Neural progenitor cell (in vitro differentiated cells): ENCODE measurements at regions not wholly inside any gene's neighbourhood (a gene's known extent, or its start where the extent isn't known, plus 50 kb on each side); places are given as distances from the start of the nearest gene placed in this dataset.

ENCODE experiments used
- DNase-seq: peaks from one replicate; pipeline ENCODE4 v3.0.0-alpha.2; 2016; ENCODE audit warnings: low spot score
- H2AFZ ChIP-seq: fragments of 200-600 bp; sonication (generic); replicated peaks from 2 replicates; pipeline ENCODE4 v1.6.1; 2016; ENCODE audit warnings: antibody characterized with exemption
- H3F3A ChIP-seq: fragments of 200-600 bp; sonication (generic); 2 replicates; pipeline ENCODE4 v1.6.1; 2016; ENCODE audit warnings: antibody characterized with exemption, low read depth
- H3K27ac ChIP-seq: fragments of 200-600 bp; sonication (generic); 2 replicates; pipeline ENCODE4 v1.5.1; 2016; ENCODE audit warnings: mild to moderate bottlenecking
- H3K27me3 ChIP-seq: fragments of 200-600 bp; sonication (generic); 2 replicates; pipeline ENCODE4 v1.6.1; 2016; ENCODE audit warnings: mild to moderate bottlenecking, moderate library complexity
- H3K36me3 ChIP-seq: fragments of 200-600 bp; sonication (generic); 2 replicates; pipeline ENCODE4 v1.5.1; 2016
- H3K4me1 ChIP-seq: fragments of 200-600 bp; sonication (generic); 2 replicates; pipeline ENCODE4 v1.6.1; 2016; ENCODE audit warnings: mixed run types
- H3K4me2 ChIP-seq: fragments of 200-600 bp; sonication (generic); 2 replicates; pipeline ENCODE4 v1.6.1; 2016
- H3K4me3 ChIP-seq: fragments of 200-600 bp; sonication (generic); 2 replicates; pipeline ENCODE4 v1.5.1; 2016
- H3K79me2 ChIP-seq: fragments of 200-600 bp; sonication (generic); 2 replicates; pipeline ENCODE4 v1.6.1; 2016; ENCODE audit warnings: low read depth
- H3K9ac ChIP-seq: fragments of 200-600 bp; sonication (generic); 2 replicates; pipeline ENCODE4 v1.6.1; 2016
- H3K9me3 ChIP-seq: fragments of 200-600 bp; sonication (generic); 2 replicates; pipeline ENCODE4 v1.5.1; 2016; ENCODE audit warnings: low read depth
- H4K20me1 ChIP-seq: fragments of 200-600 bp; sonication (generic); 2 replicates; pipeline ENCODE4 v1.6.1; 2016; ENCODE audit warnings: low read depth
- H3K27ac Mint-ChIP-seq: 3 replicates; pipeline ENCODE4 v1.8.0; 2021; ENCODE audit warnings: mixed read lengths
- H3K27me3 Mint-ChIP-seq: 2 replicates; pipeline ENCODE4 v1.8.0; 2022; ENCODE audit warnings: low read depth, mild to moderate bottlenecking, inconsistent platforms, moderate library complexity, mixed read lengths; ENCODE audit not compliant: insufficient read depth
- H3K36me3 Mint-ChIP-seq: 3 replicates; pipeline ENCODE4 v1.8.0; 2021; ENCODE audit warnings: mixed read lengths
- H3K4me1 Mint-ChIP-seq: 3 replicates; pipeline ENCODE4 v1.8.0; 2021; ENCODE audit warnings: mixed read lengths
- H3K4me3 Mint-ChIP-seq: 3 replicates; pipeline ENCODE4 v1.8.0; 2021; ENCODE audit warnings: mild to moderate bottlenecking, moderate library complexity, mixed read lengths
- H3K9me3 Mint-ChIP-seq: 3 replicates; pipeline ENCODE4 v1.8.0; 2020; ENCODE audit warnings: mixed read lengths
- EZH2 ChIP-seq: fragments of 200-600 bp; sonication (generic); IDR thresholded peaks from 2 replicates; pipeline ENCODE4 v1.6.1; 2017; ENCODE audit warnings: antibody characterized with exemption, mild to moderate bottlenecking, moderate library complexity
- EZH2phosphoT487 ChIP-seq: fragments of 200-600 bp; sonication (generic); IDR thresholded peaks from 2 replicates; pipeline ENCODE4 v1.6.1; 2017; ENCODE audit warnings: antibody characterized with exemption
- TF ChIP-seq, protein P1 (sequence below): fragments of 200-600 bp; sonication (generic); IDR thresholded peaks from 2 replicates; pipeline ENCODE4 v1.5.1; 2017; ENCODE audit warnings: antibody characterized with exemption, mild to moderate bottlenecking

DNA sequence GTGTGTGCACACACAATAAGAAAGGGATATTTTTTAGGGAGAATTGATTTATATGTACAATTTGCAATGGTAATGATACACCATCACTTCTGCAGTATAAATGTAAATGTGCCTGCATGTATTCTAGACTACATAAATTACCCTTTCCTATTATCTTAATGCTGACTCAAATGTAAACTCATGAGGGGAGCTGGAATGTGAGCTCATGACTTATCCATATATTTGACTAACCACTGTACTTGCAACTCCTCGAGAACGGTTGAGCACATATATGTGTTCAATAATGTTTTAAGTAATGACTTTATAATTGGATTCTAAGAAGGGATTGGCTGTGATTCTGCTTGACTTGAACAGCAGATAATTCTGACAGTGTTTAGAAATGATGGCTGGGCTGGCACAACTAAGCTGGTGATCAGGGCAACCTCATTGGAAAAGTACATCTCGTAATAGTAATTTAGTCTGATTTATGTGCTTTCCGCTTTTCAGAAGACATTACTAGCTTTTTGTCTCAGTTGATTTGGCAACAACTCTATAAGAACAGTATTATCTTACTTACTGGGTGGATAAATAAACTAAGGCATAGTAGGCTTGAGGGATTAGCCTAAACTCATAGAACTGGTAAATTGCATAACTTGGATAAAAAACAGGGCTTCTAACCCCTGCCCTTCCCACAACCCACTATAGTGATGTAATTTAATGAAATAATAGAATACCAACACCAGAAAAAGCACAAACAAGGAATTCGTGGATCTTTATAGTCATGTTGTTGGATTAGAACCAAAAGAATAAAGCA lies 130.2 kb upstream of the SPEF2 start:
- H3K36me3 Mint-ChIP-seq = no peaks in the 10 kb centered on the region
- H3K9me3 Mint-ChIP-seq = no peaks in the 10 kb centered on the region
- no peak overlapping the region for H3K27ac Mint-ChIP-seq
- no peak for DNase-seq
- Histone ChIP-seq H3K79me2 (no peaks in the 10 kb centered on the region), H3K9ac (no peak overlapping the region), H4K20me1 (no peaks in the 10 kb centered on the region), H3K4me2 (no peak overlapping the region), H3F3A (no peaks in the 10 kb centered on the region), H3K36me3 (no peaks in the 10 kb centered on the region), H2AFZ (no peak overlapping the region), H3K4me1 (no peaks in the 10 kb centered on the region), H3K27me3 (no peaks in the 10 kb centered on the region), H3K9me3 (no peaks in the 10 kb centered on the region), H3K4me3 (no peak overlapping the region), H3K27ac (no peak overlapping the region)
- TF ChIP-seq, protein P1, sequence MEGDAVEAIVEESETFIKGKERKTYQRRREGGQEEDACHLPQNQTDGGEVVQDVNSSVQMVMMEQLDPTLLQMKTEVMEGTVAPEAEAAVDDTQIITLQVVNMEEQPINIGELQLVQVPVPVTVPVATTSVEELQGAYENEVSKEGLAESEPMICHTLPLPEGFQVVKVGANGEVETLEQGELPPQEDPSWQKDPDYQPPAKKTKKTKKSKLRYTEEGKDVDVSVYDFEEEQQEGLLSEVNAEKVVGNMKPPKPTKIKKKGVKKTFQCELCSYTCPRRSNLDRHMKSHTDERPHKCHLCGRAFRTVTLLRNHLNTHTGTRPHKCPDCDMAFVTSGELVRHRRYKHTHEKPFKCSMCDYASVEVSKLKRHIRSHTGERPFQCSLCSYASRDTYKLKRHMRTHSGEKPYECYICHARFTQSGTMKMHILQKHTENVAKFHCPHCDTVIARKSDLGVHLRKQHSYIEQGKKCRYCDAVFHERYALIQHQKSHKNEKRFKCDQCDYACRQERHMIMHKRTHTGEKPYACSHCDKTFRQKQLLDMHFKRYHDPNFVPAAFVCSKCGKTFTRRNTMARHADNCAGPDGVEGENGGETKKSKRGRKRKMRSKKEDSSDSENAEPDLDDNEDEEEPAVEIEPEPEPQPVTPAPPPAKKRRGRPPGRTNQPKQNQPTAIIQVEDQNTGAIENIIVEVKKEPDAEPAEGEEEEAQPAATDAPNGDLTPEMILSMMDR = no peak
- TF ChIP-seq EZH2 = no peak
- H3K27me3 Mint-ChIP-seq = no peaks in the 10 kb centered on the region
- no peak overlapping the region for H3K4me3 Mint-ChIP-seq
- no peaks in the 10 kb centered on the region for H3K4me1 Mint-ChIP-seq

GRCh38 chr5:35485487-35485886 lies 132.2 kb upstream of the SPEF2 start:
- no peaks in the 10 kb centered on the region for H3K36me3 Mint-ChIP-seq
- H3K27me3 ChIP-seq = no peaks in the 10 kb centered on the region
- H4K20me1 ChIP-seq = no peaks in the 10 kb centered on the region
- no peaks in the 10 kb centered on the region for H3K27me3 Mint-ChIP-seq
- H3K27ac ChIP-seq = no peak overlapping the region
- no peaks in the 10 kb centered on the region for H3K4me1 Mint-ChIP-seq
- H3K9ac ChIP-seq = no peak overlapping the region
- H2AFZ ChIP-seq = no peak overlapping the region
- no peak overlapping the region for H3K27ac Mint-ChIP-seq
- TF ChIP-seq EZH2 = no peak
- TF ChIP-seq, protein P1 = no peak
- TF ChIP-seq EZH2phosphoT487 = no peak
- H3K79me2 ChIP-seq = no peaks in the 10 kb centered on the region
- H3K9me3 Mint-ChIP-seq = no peaks in the 10 kb centered on the region
- no peaks in the 10 kb centered on the region for H3K9me3 ChIP-seq
- H3K4me2 ChIP-seq = no peak overlapping the region
- H3K4me3 Mint-ChIP-seq = no peak overlapping the region
- no peaks in the 10 kb centered on the region for H3F3A ChIP-seq
- DNase-seq = no peak
- H3K4me3 ChIP-seq = no peak overlapping the region
- H3K36me3 ChIP-seq = no peaks in the 10 kb centered on the region
- no peaks in the 10 kb centered on the region for H3K4me1 ChIP-seq

DNA sequence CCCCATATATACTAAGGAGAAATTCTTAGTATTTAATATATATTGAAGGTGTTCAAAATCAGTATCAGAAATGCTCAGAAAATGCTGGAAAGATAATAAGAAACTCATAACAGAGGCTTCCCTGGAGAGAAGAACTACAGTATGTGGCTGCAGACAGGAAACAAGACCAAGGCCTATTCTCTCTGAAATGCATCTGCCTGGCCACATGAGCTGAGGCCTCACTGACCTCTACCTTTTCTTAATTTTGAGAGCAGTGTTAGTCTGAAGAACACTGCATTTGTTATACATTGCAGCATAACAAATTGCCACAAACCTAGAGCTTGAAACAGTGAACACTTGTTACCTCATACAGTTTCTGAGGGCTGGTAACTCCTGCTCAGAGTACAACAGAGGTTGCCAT lies 133.4 kb upstream of the SPEF2 start:
- no peak overlapping the region for H3K27ac Mint-ChIP-seq
- Histone ChIP-seq H3K27ac (no peak overlapping the region), H3K4me2 (no peak overlapping the region), H2AFZ (no peak overlapping the region), H3K27me3 (no peaks in the 10 kb centered on the region), H3K9me3 (no peaks in the 10 kb centered on the region), H3K79me2 (no peaks in the 10 kb centered on the region), H4K20me1 (no peaks in the 10 kb centered on the region), H3F3A (no peaks in the 10 kb centered on the region), H3K36me3 (no peaks in the 10 kb centered on the region), H3K4me1 (no peaks in the 10 kb centered on the region), H3K4me3 (no peak overlapping the region), H3K9ac (no peak overlapping the region)
- H3K4me3 Mint-ChIP-seq = no peak overlapping the region
- TF ChIP-seq, protein P1 = no peak
- no peak for TF ChIP-seq EZH2phosphoT487
- no peak for TF ChIP-seq EZH2
- no peak for DNase-seq
- no peaks in the 10 kb centered on the region for H3K27me3 Mint-ChIP-seq
- no peaks in the 10 kb centered on the region for H3K9me3 Mint-ChIP-seq
- H3K4me1 Mint-ChIP-seq = no peaks in the 10 kb centered on the region
- H3K36me3 Mint-ChIP-seq = no peaks in the 10 kb centered on the region
